ENCODE measurements at regions not wholly inside any gene's neighbourhood (a gene's known extent, or its start where the extent isn't known, plus 50 kb on each side); places are given as distances from the start of the nearest gene placed in this dataset.

GRCh38 chr15:79378394-79379109, 53.6 kb upstream of the MINAR1 start:
- TF ChIP-seq CTCF (IDR thresholded peaks at IDR 0.05; ENCODE audit: low read length) (no peak), EZH2 (IDR thresholded peaks at IDR 0.05; ENCODE audit: borderline replicate concordance, low read length) (no peak)
- Histone ChIP-seq H2AFZ (ENCODE audit: low read length) (no peak overlapping the region), H3K27me3 (ENCODE audit: insufficient read depth, low read length) (no peaks in the 10 kb centered on the region), H3K4me1 (ENCODE audit: insufficient read depth, low read length, severe bottlenecking) (no peaks in the 10 kb centered on the region), H3K79me2 (ENCODE audit: insufficient read depth, low read length) (no peaks in the 10 kb centered on the region), H3K4me3 (ENCODE audit: low read depth, low read length, poor library complexity, severe bottlenecking) (no peak overlapping the region), H3K27ac (ENCODE audit: low read depth, low read length, poor library complexity, severe bottlenecking) (no peak overlapping the region), H3K9ac (ENCODE audit: low read length) (no peak overlapping the region), H3K9me3 (ENCODE audit: low read length) (no peaks in the 10 kb centered on the region), H3F3A (ENCODE audit: insufficient read depth, low read length) (no peaks in the 10 kb centered on the region), H3K36me3 (ENCODE audit: insufficient read depth, low read length) (no peaks in the 10 kb centered on the region), H3K4me2 (ENCODE audit: low read length) (no peak overlapping the region), H4K20me1 (ENCODE audit: insufficient read depth, low read length) (no peaks in the 10 kb centered on the region), H3K9me2 (ENCODE audit: low read depth, low read length) (no peaks in the 10 kb centered on the region)

- Histone ChIP-seq H3K9me3 (ENCODE audit: low read length) (no peaks in the 10 kb centered on the region), H3K4me2 (ENCODE audit: low read length) (no peak overlapping the region), H3K36me3 (ENCODE audit: insufficient read depth, low read length) (no peaks in the 10 kb centered on the region), H2AFZ (ENCODE audit: low read length) (no peak overlapping the region), H3K27ac (ENCODE audit: low read depth, low read length, poor library complexity, severe bottlenecking) (no peak overlapping the region), H3F3A (ENCODE audit: insufficient read depth, low read length) (no peaks in the 10 kb centered on the region), H3K4me3 (ENCODE audit: low read depth, low read length, poor library complexity, severe bottlenecking) (no peak overlapping the region), H3K79me2 (ENCODE audit: insufficient read depth, low read length) (no peaks in the 10 kb centered on the region), H4K20me1 (ENCODE audit: insufficient read depth, low read length) (no peaks in the 10 kb centered on the region), H3K27me3 (ENCODE audit: insufficient read depth, low read length) (no peaks in the 10 kb centered on the region), H3K9me2 (ENCODE audit: low read depth, low read length) (no peaks in the 10 kb centered on the region), H3K4me1 (ENCODE audit: insufficient read depth, low read length, severe bottlenecking) (no peaks in the 10 kb centered on the region), H3K9ac (ENCODE audit: low read length) (no peak overlapping the region)
- peak; percentile 93 for TF ChIP-seq CTCF (IDR thresholded peaks at IDR 0.05; ENCODE audit: low read length)
- TF ChIP-seq EZH2 (IDR thresholded peaks at IDR 0.05; ENCODE audit: borderline replicate concordance, low read length), result no peak
Observed at GRCh38 chr15:79380755-79381497, 51.2 kb upstream of the MINAR1 start.

- no peaks in the 10 kb centered on the region for H4K20me1 ChIP-seq (ENCODE audit: insufficient read depth, low read length)
Observed at GRCh38 chr15:79381593-79381992, 50.5 kb upstream of the MINAR1 start.

More at GRCh38 chr15:79381593-79381992, 50.5 kb upstream of the MINAR1 start:
- no peaks in the 10 kb centered on the region for H3K9me2 ChIP-seq (ENCODE audit: low read depth, low read length)
- no peak overlapping the region for H3K4me2 ChIP-seq (ENCODE audit: low read length)
- H3K4me3 ChIP-seq (ENCODE audit: low read depth, low read length, poor library complexity, severe bottlenecking), result no peak overlapping the region
- H2AFZ ChIP-seq (ENCODE audit: low read length), result no peak overlapping the region
- H3K4me1 ChIP-seq (ENCODE audit: insufficient read depth, low read length, severe bottlenecking), result no peaks in the 10 kb centered on the region
- TF ChIP-seq EZH2 (IDR thresholded peaks at IDR 0.05; ENCODE audit: borderline replicate concordance, low read length) (no peak), CTCF (IDR thresholded peaks at IDR 0.05; ENCODE audit: low read length) (no peak)
- H3K36me3 ChIP-seq (ENCODE audit: insufficient read depth, low read length), result no peaks in the 10 kb centered on the region
- H3K79me2 ChIP-seq (ENCODE audit: insufficient read depth, low read length), result no peaks in the 10 kb centered on the region
- no peak overlapping the region for H3K9ac ChIP-seq (ENCODE audit: low read length)
- no peaks in the 10 kb centered on the region for H3F3A ChIP-seq (ENCODE audit: insufficient read depth, low read length)
- no peaks in the 10 kb centered on the region for H3K27me3 ChIP-seq (ENCODE audit: insufficient read depth, low read length)
- no peak overlapping the region for H3K27ac ChIP-seq (ENCODE audit: low read depth, low read length, poor library complexity, severe bottlenecking)
- no peaks in the 10 kb centered on the region for H3K9me3 ChIP-seq (ENCODE audit: low read length)

Data from OCI-LY1 (cell line).